OCI-LY3 (cell line): ENCODE measurements at regions not wholly inside any gene's neighbourhood (a gene's known extent, or its start where the extent isn't known, plus 50 kb on each side); places are given as distances from the start of the nearest gene placed in this dataset.

ENCODE experiments used
- H2AFZ ChIP-seq: fragments of 200-600, 300-600 bp; shearing (Covaris generic); 2 replicates; pipeline ENCODE4 v1.6.0; 2014; ENCODE audit warnings: antibody characterized with exemption, low read depth, low read length
- H3K27ac ChIP-seq: fragments of 200-600, 300-600 bp; sonication (generic); 2 replicates; pipeline ENCODE4 v1.5.1; 2014; ENCODE audit warnings: mild to moderate bottlenecking, low read length, moderate library complexity, mixed read lengths
- H3K27me3 ChIP-seq: fragments of 200-600, 300-600 bp; sonication (generic); 2 replicates; pipeline ENCODE4 v1.6.1; 2014; ENCODE audit warnings: low read depth, low read length, mixed read lengths
- H3K36me3 ChIP-seq: fragments of 200-600, 300-600 bp; sonication (generic); replicated peaks from 2 replicates; pipeline ENCODE3; 2014; ENCODE audit warnings: low read depth, low read length, mixed read lengths
- H3K4me1 ChIP-seq: fragments of 300-600, 200-600 bp; sonication (generic); 2 replicates; pipeline ENCODE4 v1.6.1; 2014; ENCODE audit warnings: low read length, mixed read lengths
- H3K4me2 ChIP-seq: fragments of 200-600, 300-600 bp; sonication (generic); 2 replicates; pipeline ENCODE4 v1.6.1; 2014; ENCODE audit warnings: low read length, mixed read lengths
- H3K4me3 ChIP-seq: fragments of 300-600, 200-600 bp; sonication (generic); 2 replicates; pipeline ENCODE4 v1.5.1; 2014; ENCODE audit warnings: antibody characterized with exemption, mild to moderate bottlenecking, low read length, moderate library complexity
- H3K79me2 ChIP-seq: fragments of 300-600, 200-600 bp; shearing (Covaris generic); 2 replicates; pipeline ENCODE4 v1.6.1; 2014; ENCODE audit warnings: mild to moderate bottlenecking, low read length, mixed read lengths
- H3K9ac ChIP-seq: fragments of 300-600, 200-600 bp; shearing (Covaris generic); 2 replicates; pipeline ENCODE4 v1.6.0; 2014; ENCODE audit warnings: mild to moderate bottlenecking, low read length, moderate library complexity
- H3K9me3 ChIP-seq: fragments of 200-600, 300-600 bp; shearing (Covaris generic); 2 replicates; pipeline ENCODE4 v1.6.1; 2014; ENCODE audit warnings: low read length, mixed read lengths; ENCODE audit not compliant: insufficient read depth
- H4K20me1 ChIP-seq: fragments of 200-600, 300-600 bp; sonication (generic); 2 replicates; pipeline ENCODE4 v1.6.1; 2016; ENCODE audit warnings: low read length, mixed read lengths; ENCODE audit not compliant: insufficient read depth
- CTCF ChIP-seq: fragments of 200-600, 300-600 bp; sonication (generic); IDR thresholded peaks from 2 replicates; pipeline ENCODE4 v1.5.1; 2014; ENCODE audit warnings: antibody characterized with exemption, low read length, low read depth
- EZH2phosphoT487 ChIP-seq: fragments of 200-600 bp; shearing (Covaris generic); IDR thresholded peaks from 2 replicates; pipeline ENCODE4 v1.6.1; 2018; ENCODE audit warnings: antibody characterized with exemption, mixed run types, low read depth

DNA sequence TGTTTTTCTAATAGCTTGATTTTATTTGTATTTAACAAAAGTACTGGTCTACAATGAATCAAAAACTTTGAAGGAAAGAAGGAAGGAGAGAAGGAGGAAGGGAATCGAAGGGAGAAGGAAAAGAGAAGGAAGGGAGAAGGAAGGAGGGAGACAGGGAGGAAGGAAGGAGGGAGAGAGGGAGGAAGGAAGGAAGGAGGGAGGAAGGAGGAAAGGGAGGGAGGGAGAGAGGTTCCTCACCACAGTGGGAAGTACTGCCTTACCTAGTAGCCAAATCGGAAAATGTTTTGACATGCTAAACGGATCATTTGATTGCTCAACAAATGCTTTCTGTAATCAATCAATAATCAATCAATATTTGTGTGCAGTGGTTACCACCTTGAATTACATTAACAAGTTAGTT, 225.8 kb upstream of the CELF2 start:
- Histone ChIP-seq H3K4me2 (no peak overlapping the region), H3K27me3 (no peaks in the 10 kb centered on the region), H3K36me3 (no peaks in the 10 kb centered on the region), H2AFZ (no peak overlapping the region), H3K9me3 (no peaks in the 10 kb centered on the region), H3K4me3 (no peak overlapping the region), H3K9ac (no peak overlapping the region), H3K79me2 (no peaks in the 10 kb centered on the region), H4K20me1 (no peaks in the 10 kb centered on the region), H3K4me1 (no peaks in the 10 kb centered on the region), H3K27ac (no peak overlapping the region)
- TF ChIP-seq EZH2phosphoT487 (no peak), CTCF (no peak)

GRCh38 chr10:10792681-10793080, 225.0 kb upstream of the CELF2 start:
- H3K4me3 ChIP-seq: no peak overlapping the region
- no peaks in the 10 kb centered on the region for H3K27me3 ChIP-seq
- H3K4me1 ChIP-seq: no peaks in the 10 kb centered on the region
- H3K9me3 ChIP-seq: no peaks in the 10 kb centered on the region
- H3K4me2 ChIP-seq: no peak overlapping the region
- H4K20me1 ChIP-seq: no peaks in the 10 kb centered on the region
- no peak overlapping the region for H3K27ac ChIP-seq
- H3K79me2 ChIP-seq: no peaks in the 10 kb centered on the region
- H2AFZ ChIP-seq: no peak overlapping the region
- TF ChIP-seq CTCF: no peak
- no peak for TF ChIP-seq EZH2phosphoT487
- no peak overlapping the region for H3K9ac ChIP-seq
- no peaks in the 10 kb centered on the region for H3K36me3 ChIP-seq

DNA sequence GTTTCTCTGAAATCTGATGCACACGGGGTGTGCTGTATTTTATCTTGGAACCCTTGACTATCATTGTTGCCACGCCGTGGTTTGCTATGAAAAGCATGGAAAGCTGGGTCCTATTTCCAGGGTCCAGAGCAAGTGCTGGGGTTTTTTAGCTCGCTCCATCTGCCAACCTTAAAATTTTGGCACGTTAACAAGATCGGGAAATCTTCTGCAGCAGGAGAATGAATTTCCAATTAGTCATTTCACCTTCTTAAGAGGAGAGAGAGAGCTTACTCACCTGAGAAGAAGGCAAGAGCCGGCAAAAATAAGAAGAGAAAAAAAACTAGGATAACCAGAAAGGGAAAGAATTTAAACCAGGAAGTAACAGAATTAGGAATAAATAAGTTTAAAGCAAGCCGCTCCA, 223.6 kb upstream of the CELF2 start:
- no peaks in the 10 kb centered on the region for H4K20me1 ChIP-seq
- H3K4me3 ChIP-seq: no peak overlapping the region
- H3K9ac ChIP-seq: no peak overlapping the region
- H2AFZ ChIP-seq: no peak overlapping the region
- no peaks in the 10 kb centered on the region for H3K79me2 ChIP-seq
- no peaks in the 10 kb centered on the region for H3K9me3 ChIP-seq
- H3K4me2 ChIP-seq: no peak overlapping the region
- TF ChIP-seq CTCF: no peak
- no peak for TF ChIP-seq EZH2phosphoT487
- no peak overlapping the region for H3K27ac ChIP-seq
- no peaks in the 10 kb centered on the region for H3K36me3 ChIP-seq
- no peaks in the 10 kb centered on the region for H3K27me3 ChIP-seq
- H3K4me1 ChIP-seq: no peaks in the 10 kb centered on the region

- Histone ChIP-seq H3K4me2 (no peak overlapping the region), H3K27me3 (no peaks in the 10 kb centered on the region), H3K9me3 (no peaks in the 10 kb centered on the region), H2AFZ (no peak overlapping the region), H3K4me3 (no peak overlapping the region), H3K79me2 (no peaks in the 10 kb centered on the region), H3K9ac (no peak overlapping the region), H4K20me1 (no peaks in the 10 kb centered on the region), H3K4me1 (no peaks in the 10 kb centered on the region), H3K36me3 (no peaks in the 10 kb centered on the region), H3K27ac (no peak overlapping the region)
- TF ChIP-seq CTCF (no peak), EZH2phosphoT487 (no peak)
These were observed 222.9 kb upstream of the CELF2 start for GRCh38 chr10:10794791-10795191.
